Stomach (tissue), 4 donors: ENCODE measurements at regions not wholly inside any gene's neighbourhood (a gene's known extent, or its start where the extent isn't known, plus 50 kb on each side); places are given as distances from the start of the nearest gene placed in this dataset.
A peak's percentile ranks its signal among the peaks of the same experiment; 100 is the strongest.

Experiments
- CTCF ChIP-seq, 7 experiments: fragments of 450-650 bp in 4 of 7; fragments of 200-600 bp in 3 of 7; sonication (generic) in 3 of 7; IDR thresholded peaks; one replicate each; pipeline ENCODE4 v1.5.1; 2016 to 2019; ENCODE audit warnings: antibody characterized with exemption in 7 of 7, control low read depth in 2 of 7, mild to moderate bottlenecking in 1 of 7
- EP300 ChIP-seq: sonication (generic); formaldehyde crosslinking; IDR thresholded peaks from one replicate; pipeline ENCODE4 v1.6.1; 2017; ENCODE audit warnings: antibody characterized with exemption
- POLR2A ChIP-seq, 4 donors: fragments of 450-650 bp; IDR thresholded peaks; one replicate each; pipeline ENCODE4 v1.6.1; 2016; ENCODE audit warnings: antibody characterized with exemption in 4 of 4, control low read depth in 2 of 4, mild to moderate bottlenecking in 1 of 4, moderate library complexity in 1 of 4
- POLR2AphosphoS5 ChIP-seq, 3 donors: sonication (generic); formaldehyde crosslinking; IDR thresholded peaks; one replicate each; pipeline ENCODE4 v1.6.1; 2016; ENCODE audit warnings: antibody characterized with exemption in 3 of 3

- no peak for TF ChIP-seq CTCF (IDR thresholded peaks at IDR 0.05)
- no peak for TF ChIP-seq POLR2A (IDR thresholded peaks at IDR 0.05)
- TF ChIP-seq POLR2AphosphoS5 (IDR thresholded peaks at IDR 0.05) = peak in 2 of 3 donors; percentile 21 to 45
- no peak for TF ChIP-seq EP300
These were observed 89.0 kb upstream of the LPP start for GRCh38 chr3:188064831-188065493.
